ENCODE measurements at regions not wholly inside any gene's neighbourhood (a gene's known extent, or its start where the extent isn't known, plus 50 kb on each side); places are given as distances from the start of the nearest gene placed in this dataset.

DNA sequence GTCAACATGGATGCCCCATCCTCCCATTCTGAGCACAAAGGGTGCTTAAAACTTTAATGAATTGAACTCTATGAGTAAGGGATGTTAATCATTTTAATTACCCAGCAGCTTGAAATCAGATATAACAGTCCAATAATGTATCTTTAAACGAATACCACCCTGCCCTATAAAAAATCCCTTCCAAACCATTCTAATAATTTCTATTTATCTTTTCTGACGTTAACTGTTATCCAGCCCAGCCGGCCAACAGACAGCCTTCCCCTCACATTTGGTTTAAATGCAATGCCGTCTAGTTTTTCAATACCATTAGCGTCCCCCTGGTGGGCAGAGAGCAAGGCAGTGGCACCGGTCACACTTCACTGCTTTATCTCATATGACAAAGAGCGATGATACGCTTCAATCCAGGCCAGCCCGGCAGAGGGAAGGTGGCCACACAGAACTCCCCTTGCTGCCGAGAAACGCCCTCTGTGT is 402.2 kb upstream of the ZNF507 start:
- Histone ChIP-seq H2BK20ac (ENCODE audit: low read depth, low read length) (no peak overlapping the region), H2BK120ac (ENCODE audit: low read depth, low read length) (no peak overlapping the region), H4K5ac (ENCODE audit: low read depth, low read length) (no peak overlapping the region), H3K14ac (replicated peaks; ENCODE audit: low read depth, low read length) (no peak overlapping the region), H3K56ac (ENCODE audit: extremely low read depth, insufficient read depth, low read length) (no peak overlapping the region), H3K4me2 (ENCODE audit: low read depth, low read length) (no peak overlapping the region), H3K9me1 (ENCODE audit: insufficient read depth, low read length) (no peaks in the 10 kb centered on the region), H4K8ac (ENCODE audit: low read depth in 2 of 2, low read length in 2 of 2) (no peak overlapping the region), H2AFZ (replicated peaks; ENCODE audit: low read length, poor library complexity) (no peak overlapping the region), H3K4me1 (ENCODE audit: control insufficient read depth, insufficient read depth, low read length) (no peaks in the 10 kb centered on the region), H2AK9ac (replicated peaks; ENCODE audit: low read depth, low read length, poor library complexity) (no peak overlapping the region), H3K4ac (ENCODE audit: low read depth, low read length) (no peak overlapping the region), H3K79me1 (ENCODE audit: low read depth in 1 of 2, low read length in 2 of 2) (no peaks in the 10 kb centered on the region), H3K27ac (ENCODE audit: insufficient read depth, low read length) (no peak overlapping the region), H3K4me3 (ENCODE audit: insufficient read depth, low read depth, low read length) (no peak overlapping the region), H2BK5ac (ENCODE audit: low read depth, low read length, poor library complexity, severe bottlenecking) (no peak overlapping the region), H3K36me3 (ENCODE audit: control insufficient read depth, insufficient read depth, low read length) (no peaks in the 10 kb centered on the region), H3K9me3 (ENCODE audit: control insufficient read depth, insufficient read depth, low read length) (peaks cover 24% of the 10 kb centered on the region), H3K18ac (ENCODE audit: low read depth, low read length) (no peak overlapping the region), H3K9ac (ENCODE audit: low read depth, low read length) (no peak overlapping the region), H4K20me1 (ENCODE audit: insufficient read depth, low read length) (no peaks in the 10 kb centered on the region), H3K23ac (ENCODE audit: low read depth, low read length) (no peak overlapping the region), H3K27me3 (ENCODE audit: control insufficient read depth, insufficient read depth, low read length) (no peaks in the 10 kb centered on the region), H2BK15ac (ENCODE audit: low read depth, low read length) (no peak overlapping the region), H2AK5ac (ENCODE audit: low read depth, low read length) (no peak overlapping the region), H4K91ac (ENCODE audit: insufficient read depth, low read depth, low read length) (no peak overlapping the region)
- TF ChIP-seq MXI1 (IDR thresholded peaks at IDR 0.05; ENCODE audit: borderline replicate concordance, low read depth, low read length) = no peak
- no peak for TF ChIP-seq RAD21 (IDR thresholded peaks at IDR 0.05; ENCODE audit: low read length)
- TF ChIP-seq CEBPB (IDR thresholded peaks at IDR 0.05; ENCODE audit: low read depth, low read length) = no peak
- TF ChIP-seq, protein P1, sequence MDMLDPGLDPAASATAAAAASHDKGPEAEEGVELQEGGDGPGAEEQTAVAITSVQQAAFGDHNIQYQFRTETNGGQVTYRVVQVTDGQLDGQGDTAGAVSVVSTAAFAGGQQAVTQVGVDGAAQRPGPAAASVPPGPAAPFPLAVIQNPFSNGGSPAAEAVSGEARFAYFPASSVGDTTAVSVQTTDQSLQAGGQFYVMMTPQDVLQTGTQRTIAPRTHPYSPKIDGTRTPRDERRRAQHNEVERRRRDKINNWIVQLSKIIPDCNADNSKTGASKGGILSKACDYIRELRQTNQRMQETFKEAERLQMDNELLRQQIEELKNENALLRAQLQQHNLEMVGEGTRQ (IDR thresholded peaks at IDR 0.05; ENCODE audit: low read depth, low read length) = no peak
- TF ChIP-seq SMC3 (IDR thresholded peaks at IDR 0.05; ENCODE audit: low read depth, low read length) = no peak
- no peak for TF ChIP-seq MAZ (IDR thresholded peaks at IDR 0.05; ENCODE audit: borderline replicate concordance, low read depth, low read length)
- TF ChIP-seq POLR2A (IDR thresholded peaks at IDR 0.05; ENCODE audit: low read depth, low read length) = no peak
- no peak for TF ChIP-seq FOS (IDR thresholded peaks at IDR 0.05; ENCODE audit: low read depth, low read length)
- TF ChIP-seq, protein P2, sequence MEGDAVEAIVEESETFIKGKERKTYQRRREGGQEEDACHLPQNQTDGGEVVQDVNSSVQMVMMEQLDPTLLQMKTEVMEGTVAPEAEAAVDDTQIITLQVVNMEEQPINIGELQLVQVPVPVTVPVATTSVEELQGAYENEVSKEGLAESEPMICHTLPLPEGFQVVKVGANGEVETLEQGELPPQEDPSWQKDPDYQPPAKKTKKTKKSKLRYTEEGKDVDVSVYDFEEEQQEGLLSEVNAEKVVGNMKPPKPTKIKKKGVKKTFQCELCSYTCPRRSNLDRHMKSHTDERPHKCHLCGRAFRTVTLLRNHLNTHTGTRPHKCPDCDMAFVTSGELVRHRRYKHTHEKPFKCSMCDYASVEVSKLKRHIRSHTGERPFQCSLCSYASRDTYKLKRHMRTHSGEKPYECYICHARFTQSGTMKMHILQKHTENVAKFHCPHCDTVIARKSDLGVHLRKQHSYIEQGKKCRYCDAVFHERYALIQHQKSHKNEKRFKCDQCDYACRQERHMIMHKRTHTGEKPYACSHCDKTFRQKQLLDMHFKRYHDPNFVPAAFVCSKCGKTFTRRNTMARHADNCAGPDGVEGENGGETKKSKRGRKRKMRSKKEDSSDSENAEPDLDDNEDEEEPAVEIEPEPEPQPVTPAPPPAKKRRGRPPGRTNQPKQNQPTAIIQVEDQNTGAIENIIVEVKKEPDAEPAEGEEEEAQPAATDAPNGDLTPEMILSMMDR (conservative IDR thresholded peaks at IDR 0.05; ENCODE audit: low read depth, low read length) = no peak
- TF ChIP-seq BHLHE40 (IDR thresholded peaks at IDR 0.05; ENCODE audit: low read depth, low read length) = no peak
- no peak for TF ChIP-seq MAFK (IDR thresholded peaks at IDR 0.05; ENCODE audit: low read depth, low read length)
- CTCF ChIA-PET = no interaction called here
- POLR2A ChIA-PET (ENCODE audit: unreplicated experiment) = no interaction called here
- no TSS peak for BruUV-seq (replicated peaks)
- intact Hi-C loops (cut with micrococcal nuclease) = no loop called here
- in situ Hi-C loops (cut with MboI; ENCODE audit: low sequenced_read_pairs) = no loop called here
- WGBS, 2 experiments (ENCODE audit: extremely low coverage in 2 of 2, insufficient read length in 1 of 2) = 100% methylated on average over 2 of the region's 11 CpGs; no CpG with 5 or more reads in 1 of the 2 experiments
- DNase-seq (no peak), ATAC-seq (ENCODE audit: low read depth) (no peak)
- dilution Hi-C loops (cut with HindIII; ENCODE audit: low sequenced_read_pairs, unreplicated experiment) = no loop called here

All from IMR-90 (cell line).